ENCODE measurements at regions not wholly inside any gene's neighbourhood (a gene's known extent, or its start where the extent isn't known, plus 50 kb on each side); places are given as distances from the start of the nearest gene placed in this dataset.

GRCh38 chrX:150074175-150074574 is 135.9 kb upstream of the EOLA2 start:
- Histone ChIP-seq H4K5ac (ENCODE audit: low read length) (no peak overlapping the region), H2AK5ac (ENCODE audit: low read length) (no peak overlapping the region), H3K36me3 (ENCODE audit: control insufficient read depth, insufficient read depth, low read length) (no peaks in the 10 kb centered on the region), H3K18ac (ENCODE audit: low read length) (no peak overlapping the region), H4K8ac (ENCODE audit: low read depth, low read length) (no peak overlapping the region), H2BK120ac (ENCODE audit: low read depth, low read length) (no peak overlapping the region), H3K79me1 (ENCODE audit: low read length) (no peaks in the 10 kb centered on the region), H3K79me2 (ENCODE audit: control insufficient read depth, insufficient read depth, low read length) (no peaks in the 10 kb centered on the region), H3K4me1 (ENCODE audit: control insufficient read depth, low read depth, low read length) (no peaks in the 10 kb centered on the region), H3K4me2 (ENCODE audit: low read length) (no peak overlapping the region), H3K27me3 (ENCODE audit: insufficient read depth, low read length, poor library complexity) (no peaks in the 10 kb centered on the region), H3K23ac (ENCODE audit: low read length) (no peak overlapping the region), H2BK5ac (ENCODE audit: low read length) (no peak overlapping the region), H3K27ac (ENCODE audit: low read depth, low read length) (no peak overlapping the region), H3K4ac (ENCODE audit: low read depth, low read length) (no peak overlapping the region), H3K56ac (ENCODE audit: low read length) (no peak overlapping the region), H3K4me3 (ENCODE audit: low read length) (no peak overlapping the region), H3K9ac (ENCODE audit: low read length) (no peak overlapping the region), H2BK15ac (replicated peaks; ENCODE audit: low read depth) (no peak overlapping the region)
- no peak for DNase-seq
- WGBS (ENCODE audit: extremely low coverage, insufficient coverage, low lambda C conversion rate), result no CpG with 5 or more reads among the region's 1 CpG

GRCh38 chrX:150080497-150080896 is 142.2 kb upstream of the EOLA2 start:
- Histone ChIP-seq H3K9ac (ENCODE audit: low read length) (no peak overlapping the region), H2AK5ac (ENCODE audit: low read length) (no peak overlapping the region), H3K4me1 (ENCODE audit: control insufficient read depth, low read depth, low read length) (no peaks in the 10 kb centered on the region), H2BK120ac (ENCODE audit: low read depth, low read length) (no peak overlapping the region), H4K5ac (ENCODE audit: low read length) (no peak overlapping the region), H3K79me1 (ENCODE audit: low read length) (no peaks in the 10 kb centered on the region), H2BK15ac (replicated peaks; ENCODE audit: low read depth) (no peak overlapping the region), H3K18ac (ENCODE audit: low read length) (no peak overlapping the region), H3K27me3 (ENCODE audit: insufficient read depth, low read length, poor library complexity) (no peaks in the 10 kb centered on the region), H3K79me2 (ENCODE audit: control insufficient read depth, insufficient read depth, low read length) (no peaks in the 10 kb centered on the region), H3K4ac (ENCODE audit: low read depth, low read length) (no peak overlapping the region), H3K56ac (ENCODE audit: low read length) (no peak overlapping the region), H3K4me3 (ENCODE audit: low read length) (no peak overlapping the region), H2BK5ac (ENCODE audit: low read length) (no peak overlapping the region), H3K36me3 (ENCODE audit: control insufficient read depth, insufficient read depth, low read length) (no peaks in the 10 kb centered on the region), H3K27ac (ENCODE audit: low read depth, low read length) (no peak overlapping the region), H4K8ac (ENCODE audit: low read depth, low read length) (no peak overlapping the region), H3K23ac (ENCODE audit: low read length) (no peak overlapping the region), H3K4me2 (ENCODE audit: low read length) (no peak overlapping the region)
- WGBS (ENCODE audit: extremely low coverage, insufficient coverage, low lambda C conversion rate), result no CpG with 5 or more reads among the region's 2 CpGs
- no peak for DNase-seq

- Histone ChIP-seq H3K9ac (ENCODE audit: low read length) (no peak overlapping the region), H3K79me2 (ENCODE audit: control insufficient read depth, insufficient read depth, low read length) (no peaks in the 10 kb centered on the region), H4K8ac (ENCODE audit: low read depth, low read length) (no peak overlapping the region), H3K27ac (ENCODE audit: low read depth, low read length) (no peak overlapping the region), H3K79me1 (ENCODE audit: low read length) (no peaks in the 10 kb centered on the region), H2BK5ac (ENCODE audit: low read length) (no peak overlapping the region), H3K4me1 (ENCODE audit: control insufficient read depth, low read depth, low read length) (no peaks in the 10 kb centered on the region), H4K5ac (ENCODE audit: low read length) (no peak overlapping the region), H2AK5ac (ENCODE audit: low read length) (no peak overlapping the region), H2BK15ac (replicated peaks; ENCODE audit: low read depth) (no peak overlapping the region), H3K27me3 (ENCODE audit: insufficient read depth, low read length, poor library complexity) (no peaks in the 10 kb centered on the region), H3K4me2 (ENCODE audit: low read length) (no peak overlapping the region), H2BK120ac (ENCODE audit: low read depth, low read length) (no peak overlapping the region), H3K18ac (ENCODE audit: low read length) (no peak overlapping the region), H3K56ac (ENCODE audit: low read length) (no peak overlapping the region), H3K4ac (ENCODE audit: low read depth, low read length) (no peak overlapping the region), H3K4me3 (ENCODE audit: low read length) (no peak overlapping the region), H3K36me3 (ENCODE audit: control insufficient read depth, insufficient read depth, low read length) (no peaks in the 10 kb centered on the region), H3K23ac (ENCODE audit: low read length) (no peak overlapping the region)
- no CpG with 5 or more reads among the region's 3 CpGs for WGBS (ENCODE audit: extremely low coverage, insufficient coverage, low lambda C conversion rate)
- no peak for DNase-seq
Measured at GRCh38 chrX:150081076-150081475, 142.8 kb upstream of the EOLA2 start.

- Histone ChIP-seq H2BK15ac (replicated peaks; ENCODE audit: low read depth) (no peak overlapping the region), H3K27ac (ENCODE audit: low read depth, low read length) (no peak overlapping the region), H3K36me3 (ENCODE audit: control insufficient read depth, insufficient read depth, low read length) (no peaks in the 10 kb centered on the region), H3K27me3 (ENCODE audit: insufficient read depth, low read length, poor library complexity) (no peaks in the 10 kb centered on the region), H3K18ac (ENCODE audit: low read length) (no peak overlapping the region), H3K79me2 (ENCODE audit: control insufficient read depth, insufficient read depth, low read length) (no peaks in the 10 kb centered on the region), H3K23ac (ENCODE audit: low read length) (no peak overlapping the region), H3K56ac (ENCODE audit: low read length) (no peak overlapping the region), H2AK5ac (ENCODE audit: low read length) (no peak overlapping the region), H3K4ac (ENCODE audit: low read depth, low read length) (no peak overlapping the region), H3K4me1 (ENCODE audit: control insufficient read depth, low read depth, low read length) (no peaks in the 10 kb centered on the region), H3K79me1 (ENCODE audit: low read length) (no peaks in the 10 kb centered on the region), H2BK5ac (ENCODE audit: low read length) (no peak overlapping the region), H2BK120ac (ENCODE audit: low read depth, low read length) (no peak overlapping the region), H3K4me3 (ENCODE audit: low read length) (no peak overlapping the region), H4K8ac (ENCODE audit: low read depth, low read length) (no peak overlapping the region), H3K4me2 (ENCODE audit: low read length) (no peak overlapping the region), H3K9ac (ENCODE audit: low read length) (no peak overlapping the region), H4K5ac (ENCODE audit: low read length) (no peak overlapping the region)
- DNase-seq, result no peak
- no CpG with 5 or more reads among the region's 5 CpGs for WGBS (ENCODE audit: extremely low coverage, insufficient coverage, low lambda C conversion rate)
Measured at GRCh38 chrX:150084496-150085229, 146.4 kb upstream of the EOLA2 start.

- no peak overlapping the region for H3K56ac ChIP-seq (ENCODE audit: low read length)
- no peak overlapping the region for H2AK5ac ChIP-seq (ENCODE audit: low read length)
- no peak overlapping the region for H2BK5ac ChIP-seq (ENCODE audit: low read length)
- H4K8ac ChIP-seq (ENCODE audit: low read depth, low read length), result no peak overlapping the region
- no peak overlapping the region for H4K5ac ChIP-seq (ENCODE audit: low read length)
- H3K27me3 ChIP-seq (ENCODE audit: insufficient read depth, low read length, poor library complexity), result no peaks in the 10 kb centered on the region
- no peak overlapping the region for H3K27ac ChIP-seq (ENCODE audit: low read depth, low read length)
- no peak overlapping the region for H2BK15ac ChIP-seq (replicated peaks; ENCODE audit: low read depth)
- no peak overlapping the region for H3K4ac ChIP-seq (ENCODE audit: low read depth, low read length)
- H3K9ac ChIP-seq (ENCODE audit: low read length), result no peak overlapping the region
- no peak overlapping the region for H3K23ac ChIP-seq (ENCODE audit: low read length)
- H3K18ac ChIP-seq (ENCODE audit: low read length), result no peak overlapping the region
- H3K4me3 ChIP-seq (ENCODE audit: low read length), result no peak overlapping the region
- H2BK120ac ChIP-seq (ENCODE audit: low read depth, low read length), result no peak overlapping the region
- no peaks in the 10 kb centered on the region for H3K4me1 ChIP-seq (ENCODE audit: control insufficient read depth, low read depth, low read length)
- no CpG with 5 or more reads among the region's 1 CpG for WGBS (ENCODE audit: extremely low coverage, insufficient coverage, low lambda C conversion rate)
- no peaks in the 10 kb centered on the region for H3K36me3 ChIP-seq (ENCODE audit: control insufficient read depth, insufficient read depth, low read length)
- no peak for DNase-seq
- H3K79me2 ChIP-seq (ENCODE audit: control insufficient read depth, insufficient read depth, low read length), result no peaks in the 10 kb centered on the region
- H3K79me1 ChIP-seq (ENCODE audit: low read length), result no peaks in the 10 kb centered on the region
- H3K4me2 ChIP-seq (ENCODE audit: low read length), result no peak overlapping the region
Measured at GRCh38 chrX:150085881-150086280, 147.6 kb upstream of the EOLA2 start.

- H2BK15ac ChIP-seq (replicated peaks; ENCODE audit: low read depth), result no peak overlapping the region
- H3K4me2 ChIP-seq (ENCODE audit: low read length), result no peak overlapping the region
- no CpG with 5 or more reads among the region's 2 CpGs for WGBS (ENCODE audit: extremely low coverage, insufficient coverage, low lambda C conversion rate)
- H4K5ac ChIP-seq (ENCODE audit: low read length), result no peak overlapping the region
- H2BK5ac ChIP-seq (ENCODE audit: low read length), result no peak overlapping the region
- no peaks in the 10 kb centered on the region for H3K79me2 ChIP-seq (ENCODE audit: control insufficient read depth, insufficient read depth, low read length)
- no peaks in the 10 kb centered on the region for H3K36me3 ChIP-seq (ENCODE audit: control insufficient read depth, insufficient read depth, low read length)
- H3K4me3 ChIP-seq (ENCODE audit: low read length), result no peak overlapping the region
- no peak overlapping the region for H4K8ac ChIP-seq (ENCODE audit: low read depth, low read length)
- no peak overlapping the region for H3K4ac ChIP-seq (ENCODE audit: low read depth, low read length)
- no peaks in the 10 kb centered on the region for H3K79me1 ChIP-seq (ENCODE audit: low read length)
- no peak overlapping the region for H3K27ac ChIP-seq (ENCODE audit: low read depth, low read length)
- H3K56ac ChIP-seq (ENCODE audit: low read length), result no peak overlapping the region
- H3K18ac ChIP-seq (ENCODE audit: low read length), result no peak overlapping the region
- no peaks in the 10 kb centered on the region for H3K4me1 ChIP-seq (ENCODE audit: control insufficient read depth, low read depth, low read length)
- no peak overlapping the region for H3K23ac ChIP-seq (ENCODE audit: low read length)
- no peak overlapping the region for H2AK5ac ChIP-seq (ENCODE audit: low read length)
- H2BK120ac ChIP-seq (ENCODE audit: low read depth, low read length), result no peak overlapping the region
- no peak overlapping the region for H3K9ac ChIP-seq (ENCODE audit: low read length)
- DNase-seq, result no peak
- H3K27me3 ChIP-seq (ENCODE audit: insufficient read depth, low read length, poor library complexity), result no peaks in the 10 kb centered on the region
Measured at GRCh38 chrX:150086371-150086770, 148.1 kb upstream of the EOLA2 start.
